GM12891 (cell line): ENCODE measurements at regions not wholly inside any gene's neighbourhood (a gene's known extent, or its start where the extent isn't known, plus 50 kb on each side); places are given as distances from the start of the nearest gene placed in this dataset.

Experiments used
- DNase-seq: peaks from one replicate; pipeline ENCODE4 v3.0.0; 2011; ENCODE audit warnings: low spot score; ENCODE audit not compliant: insufficient read length
- FAIRE-seq: peaks from 2 replicates; lab custom pipeline; 2011; peaks lifted over from hg19 to GRCh38; lab: Jason Lieb, UNC
- PAX5 ChIP-seq: IDR thresholded peaks from 2 replicates; pipeline ENCODE4 v1.6.1; 2011; ENCODE audit warnings: low read length, moderate library complexity, mild to moderate bottlenecking; ENCODE audit not compliant: insufficient read depth, severe bottlenecking
- POLR2A ChIP-seq: IDR thresholded peaks from 2 replicates; pipeline ENCODE4 v1.6.1; 2011; ENCODE audit warnings: low read depth, low read length, control low read depth
- POLR2AphosphoS5 ChIP-seq: IDR thresholded peaks from 2 replicates; pipeline ENCODE4 v1.6.1; 2011; ENCODE audit warnings: low read depth, low read length, control low read depth
- POU2F2 ChIP-seq: IDR thresholded peaks from 2 replicates; pipeline ENCODE4 v1.6.1; 2011; ENCODE audit warnings: low read depth, mild to moderate bottlenecking, control low read depth, low read length, moderate library complexity
- SPI1 ChIP-seq: IDR thresholded peaks from 2 replicates; pipeline ENCODE4 v1.6.1; 2011; ENCODE audit warnings: low read depth, low read length, control low read depth
- TAF1 ChIP-seq: IDR thresholded peaks from 2 replicates; pipeline ENCODE4 v1.6.1; 2011; ENCODE audit warnings: low read depth, low read length, control low read depth

DNA sequence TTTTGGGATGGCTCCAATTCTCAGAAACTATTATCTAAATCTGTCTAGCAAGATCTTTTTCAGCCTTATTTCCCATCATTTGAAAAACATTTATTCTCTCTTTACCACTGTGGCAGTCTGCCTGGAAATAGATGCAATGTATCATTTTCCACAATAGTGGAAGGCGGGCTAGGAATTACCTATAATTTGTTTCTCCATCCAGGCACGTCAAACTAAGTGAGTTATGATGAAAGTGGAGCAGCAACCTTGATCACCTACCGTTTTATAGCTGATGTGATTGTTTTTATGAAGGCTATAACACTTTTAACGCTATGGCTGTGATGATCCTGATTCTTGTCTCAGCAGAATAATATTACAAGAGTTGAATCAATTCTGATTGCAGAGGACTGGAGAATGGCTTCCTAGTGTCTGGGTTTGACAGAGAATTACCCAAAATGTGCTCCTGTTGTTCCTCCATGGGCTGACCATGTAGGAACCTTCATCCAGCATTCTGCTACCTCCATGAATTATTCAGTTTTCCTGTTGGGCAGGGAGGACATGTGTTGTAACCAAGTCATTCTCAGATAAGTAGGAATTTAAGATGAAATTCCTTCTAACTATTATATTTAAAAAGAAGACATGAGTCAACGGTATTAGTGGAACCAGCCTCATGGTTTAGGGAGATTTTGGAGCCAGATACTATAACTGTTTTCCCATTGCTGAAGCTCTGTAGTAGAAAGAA is 231.5 kb upstream of the SGO1 start:
- TF ChIP-seq TAF1 (no peak), POU2F2 (no peak)
- FAIRE-seq (no peak), DNase-seq (no peak)

DNA sequence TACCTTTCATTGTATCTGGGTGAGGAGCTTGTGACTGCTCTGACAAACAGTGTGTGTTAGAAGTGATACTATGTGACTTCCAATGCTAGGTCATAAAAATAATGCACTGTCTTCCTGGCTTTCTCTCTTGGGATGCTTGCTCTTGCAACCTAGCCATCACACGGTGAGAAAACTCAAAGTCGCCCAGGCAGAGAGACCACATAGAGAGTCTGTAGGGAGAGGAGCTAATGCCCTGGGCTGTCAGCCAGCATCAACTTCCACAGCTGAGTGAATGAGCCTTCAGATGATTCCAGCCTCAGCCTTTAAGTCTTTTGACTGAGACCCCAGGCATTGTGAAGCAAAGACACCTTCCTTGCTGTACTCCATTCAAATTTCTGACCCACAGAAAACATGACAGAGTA is 220.6 kb upstream of the SGO1 start:
- FAIRE-seq: no peak
- DNase-seq: no peak
- no peak for TF ChIP-seq POLR2AphosphoS5
- no peak for TF ChIP-seq SPI1
- TF ChIP-seq POLR2A: no peak
- TF ChIP-seq TAF1: no peak
- TF ChIP-seq PAX5: no peak
- no peak for TF ChIP-seq POU2F2

DNA sequence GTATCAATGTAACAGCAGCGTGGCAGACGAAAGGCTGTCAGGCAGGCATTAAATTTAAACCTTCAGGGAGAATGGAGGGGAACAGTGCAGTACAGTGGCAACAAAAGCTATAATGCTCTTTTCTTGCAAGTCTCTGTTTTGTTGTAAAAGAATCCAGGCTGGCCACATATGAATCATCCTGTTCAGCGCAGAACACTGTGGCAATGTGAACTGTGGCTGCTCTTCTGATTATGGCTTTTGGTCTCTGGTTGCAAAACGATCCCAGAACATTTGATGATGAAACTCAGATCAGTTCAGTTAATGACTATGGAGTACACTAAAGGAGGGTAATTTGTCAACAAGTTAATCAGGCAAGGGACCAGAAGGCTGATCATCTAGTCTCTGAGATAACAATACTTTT is 219.7 kb upstream of the SGO1 start:
- no peak for TF ChIP-seq PAX5
- no peak for TF ChIP-seq TAF1
- TF ChIP-seq SPI1: no peak
- TF ChIP-seq POLR2AphosphoS5: no peak
- TF ChIP-seq POLR2A: no peak
- no peak for TF ChIP-seq POU2F2
- FAIRE-seq: no peak
- DNase-seq: no peak

DNA sequence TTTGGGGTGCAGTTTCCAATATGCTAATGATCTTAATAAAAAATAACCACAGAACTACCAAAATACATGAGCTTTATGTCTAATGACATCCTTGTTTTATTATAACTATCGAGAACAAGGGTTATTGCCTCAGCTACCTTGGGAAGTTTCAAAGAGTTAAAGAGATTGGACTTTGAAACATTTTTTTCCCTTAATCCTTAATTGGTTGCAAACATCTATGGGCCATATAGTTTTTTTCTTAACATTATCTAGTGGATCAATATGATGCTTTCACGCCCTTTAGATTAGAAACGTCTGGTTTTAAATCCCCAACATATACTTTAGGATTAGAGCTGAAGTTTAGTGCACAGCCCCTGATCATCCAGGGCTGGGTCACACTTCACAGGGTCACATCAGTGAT is 219.2 kb upstream of the SGO1 start:
- DNase-seq (no peak), FAIRE-seq (no peak)
- TF ChIP-seq POLR2AphosphoS5 (no peak), PAX5 (no peak), POU2F2 (no peak), SPI1 (no peak), POLR2A (no peak), TAF1 (no peak)

DNA sequence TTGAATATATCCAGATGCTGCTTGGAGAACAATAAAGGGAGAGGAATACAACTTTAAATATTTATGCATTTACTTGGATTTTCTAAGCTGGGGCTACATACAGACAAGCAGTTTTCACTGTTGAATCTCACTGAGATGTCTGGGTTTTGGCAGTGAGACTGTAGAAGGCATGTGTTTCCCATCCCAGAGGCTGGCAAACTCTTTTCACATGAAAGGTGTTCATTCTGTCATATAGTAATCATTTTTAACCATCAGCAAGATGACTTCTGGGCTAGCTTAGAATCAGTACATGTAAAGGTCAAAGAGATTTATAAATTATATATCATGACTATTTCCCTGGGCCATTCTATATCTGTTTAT is 218.7 kb upstream of the SGO1 start:
- TF ChIP-seq POLR2A (no peak), POLR2AphosphoS5 (no peak), PAX5 (no peak), SPI1 (no peak), TAF1 (no peak), POU2F2 (no peak)
- FAIRE-seq: no peak

DNA sequence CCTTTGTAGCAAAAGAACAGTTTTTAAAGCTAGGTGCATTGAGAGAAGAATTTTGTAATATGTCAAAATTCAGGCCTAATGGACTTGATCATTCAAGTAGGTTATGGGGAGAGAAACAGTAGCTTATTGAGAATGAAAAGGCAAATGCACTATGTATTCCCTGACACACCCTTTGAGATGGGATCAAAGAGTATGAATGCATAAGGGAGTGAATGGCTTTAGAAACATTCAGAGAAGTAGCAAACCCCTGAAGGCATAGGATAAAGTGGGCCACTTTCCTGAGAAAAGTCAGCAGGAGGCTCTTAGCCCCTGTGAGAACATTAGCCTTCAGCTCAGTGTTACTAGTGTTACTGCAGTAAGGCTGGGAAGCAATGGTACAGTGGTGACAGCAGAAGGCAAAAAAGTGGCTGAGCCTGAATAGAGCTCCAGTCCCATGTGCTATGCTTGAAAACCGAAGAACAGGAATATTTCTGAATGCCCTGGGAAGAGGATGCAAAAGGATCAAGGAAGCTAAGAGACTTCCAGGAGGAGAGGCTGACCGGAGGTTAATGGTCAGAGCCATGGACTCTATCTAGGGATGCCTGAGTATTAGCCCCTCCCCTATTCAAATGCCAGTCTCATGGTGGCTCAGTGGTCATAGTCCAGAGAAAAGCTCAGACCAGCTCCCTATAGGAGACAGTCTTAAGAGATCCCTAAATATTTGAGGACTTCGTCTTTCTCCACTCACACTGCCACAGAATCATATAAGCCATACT is 218.2 kb upstream of the SGO1 start:
- DNase-seq: no peak
- no peak for FAIRE-seq
- TF ChIP-seq POU2F2 (no peak), POLR2AphosphoS5 (no peak), PAX5 (no peak), POLR2A (no peak), TAF1 (no peak), SPI1 (no peak)

More for the DNA sequence above, 218.7 kb upstream of the SGO1 start:
- DNase-seq: no peak

DNA sequence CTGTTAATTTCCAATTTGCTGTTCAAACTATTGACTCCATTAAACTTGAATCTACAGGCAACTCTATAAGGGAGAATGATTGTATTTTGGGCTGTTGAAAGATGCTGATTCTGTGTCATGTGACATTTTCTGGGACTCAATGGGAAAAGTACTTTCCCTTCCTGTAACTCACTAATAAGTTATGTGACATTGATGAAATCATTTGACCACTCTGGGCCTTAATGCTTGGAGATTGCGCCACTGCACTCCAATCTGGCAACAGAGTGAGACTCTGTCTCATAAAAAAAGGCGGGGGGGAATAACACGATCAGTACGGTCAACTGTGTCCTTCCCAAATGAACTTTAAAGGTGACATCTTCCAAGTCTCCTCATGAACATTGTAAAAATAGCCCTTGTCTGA is 215.2 kb upstream of the SGO1 start:
- FAIRE-seq (no peak), DNase-seq (no peak)
- TF ChIP-seq POLR2AphosphoS5 (no peak), POU2F2 (no peak), SPI1 (no peak), TAF1 (no peak), POLR2A (no peak), PAX5 (no peak)

DNA sequence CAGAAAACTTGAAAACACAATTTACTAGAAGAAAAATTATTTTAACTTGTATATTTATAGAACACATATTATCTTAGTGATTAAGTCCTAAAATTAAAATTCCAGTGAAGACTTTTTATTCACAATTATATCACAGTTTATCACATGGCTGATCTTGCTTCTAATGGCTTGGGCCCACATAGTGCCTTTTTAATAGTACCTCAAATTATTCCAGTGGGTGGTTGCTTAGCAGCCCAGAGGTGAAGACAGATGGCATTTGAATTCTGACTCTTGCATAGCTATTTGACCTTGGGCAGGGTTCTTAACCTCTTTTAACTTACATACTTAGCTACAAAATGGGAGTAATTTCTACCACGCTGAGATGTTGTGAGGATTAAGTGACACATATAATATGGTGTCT is 214.7 kb upstream of the SGO1 start:
- TF ChIP-seq TAF1 (no peak), SPI1 (no peak), PAX5 (no peak), POLR2AphosphoS5 (no peak), POLR2A (no peak), POU2F2 (no peak)
- FAIRE-seq: no peak
- DNase-seq: no peak

DNA sequence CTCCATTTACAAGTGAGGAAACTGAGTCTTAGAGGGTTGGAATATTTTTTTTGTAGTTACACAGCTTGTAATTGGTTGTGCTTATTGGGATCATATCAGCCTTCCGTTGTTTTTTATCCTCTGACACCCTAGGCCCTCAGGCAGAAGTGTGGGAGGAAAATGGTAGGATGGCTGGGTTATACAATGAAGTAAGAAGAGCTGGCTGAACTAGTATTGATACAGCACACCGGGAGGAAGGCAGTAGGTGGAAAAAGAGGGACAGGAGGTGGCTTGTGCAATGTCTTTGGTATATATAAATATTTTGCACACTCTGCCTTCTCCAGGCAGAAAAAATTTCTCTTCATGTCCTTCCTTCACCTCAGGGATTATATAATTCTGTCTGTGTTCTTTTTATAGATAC is 214.3 kb upstream of the SGO1 start:
- no peak for FAIRE-seq
- no peak for DNase-seq
- TF ChIP-seq POLR2A (no peak), POLR2AphosphoS5 (no peak), PAX5 (no peak), POU2F2 (no peak), TAF1 (no peak), SPI1 (no peak)

DNA sequence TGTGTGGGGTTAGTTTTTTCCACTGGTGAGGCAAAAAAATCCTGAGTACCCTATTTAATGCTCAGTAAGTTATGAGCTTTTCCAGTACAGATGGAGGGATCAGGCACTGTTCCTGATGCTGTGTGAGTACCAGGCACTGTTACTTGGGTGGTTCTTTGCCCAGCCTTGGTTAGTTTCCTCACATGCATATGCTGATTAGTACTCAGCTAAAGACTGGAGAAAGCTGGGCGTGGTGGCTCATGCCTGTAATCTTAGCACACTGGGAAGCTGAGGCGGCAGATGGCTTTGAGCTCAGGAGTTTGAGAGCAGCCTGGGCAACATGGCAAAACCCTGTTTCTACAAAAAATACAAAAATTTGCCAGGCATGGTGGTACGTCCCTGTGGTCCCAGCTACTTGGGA is 210.3 kb upstream of the SGO1 start:
- TF ChIP-seq POU2F2: no peak
- no peak for TF ChIP-seq POLR2A
- TF ChIP-seq TAF1: no peak
- TF ChIP-seq SPI1: no peak
- TF ChIP-seq POLR2AphosphoS5: no peak
- no peak for TF ChIP-seq PAX5
- DNase-seq (no peak), FAIRE-seq (no peak)
